Progenitor cell of endocrine pancreas (in vitro differentiated cells): ENCODE measurements at regions not wholly inside any gene's neighbourhood (a gene's known extent, or its start where the extent isn't known, plus 50 kb on each side); places are given as distances from the start of the nearest gene placed in this dataset.

Source experiments
- DNase-seq: peaks from one replicate; pipeline ENCODE4 v3.0.0; 2021; ENCODE audit warnings: low spot score; ENCODE audit not compliant: unreplicated experiment
- H3K27ac Mint-ChIP-seq: 2 replicates; pipeline ENCODE4 v1.8.0; 2021; ENCODE audit warnings: mild to moderate bottlenecking, moderate library complexity, mixed read lengths
- H3K27me3 Mint-ChIP-seq: 2 replicates; pipeline ENCODE4 v1.8.0; 2021; ENCODE audit warnings: mixed read lengths
- H3K36me3 Mint-ChIP-seq: 2 replicates; pipeline ENCODE4 v1.8.0; 2022; ENCODE audit warnings: mixed read lengths; ENCODE audit not compliant: insufficient read depth
- H3K4me1 Mint-ChIP-seq: 2 replicates; pipeline ENCODE4 v1.8.0; 2021; ENCODE audit warnings: low read depth, mixed read lengths
- H3K4me3 Mint-ChIP-seq: 2 replicates; pipeline ENCODE4 v1.8.0; 2021; ENCODE audit warnings: low read depth, mild to moderate bottlenecking, moderate library complexity, mixed read lengths
- H3K9me3 Mint-ChIP-seq: 2 replicates; pipeline ENCODE4 v1.8.0; 2021; ENCODE audit warnings: low read depth, mixed read lengths
- TF ChIP-seq, protein P1 (sequence below): fragments of 200-600 bp; sonication (generic); IDR thresholded peaks from one replicate; pipeline ENCODE4 v1.5.0; 2021; ENCODE audit warnings: antibody characterized with exemption, mild to moderate bottlenecking; ENCODE audit not compliant: unreplicated experiment

GRCh38 chr7:45984386-45985295 lies 63.6 kb upstream of the IGFBP3 start:
- Mint-ChIP-seq H3K27ac (no peak overlapping the region), H3K27me3 (peaks cover 6% of the 10 kb centered on the region)
- no peak for DNase-seq

GRCh38 chr7:45983720-45984255 lies 62.7 kb upstream of the IGFBP3 start:
- no peaks in the 10 kb centered on the region for H3K36me3 Mint-ChIP-seq
- TF ChIP-seq, protein P1, sequence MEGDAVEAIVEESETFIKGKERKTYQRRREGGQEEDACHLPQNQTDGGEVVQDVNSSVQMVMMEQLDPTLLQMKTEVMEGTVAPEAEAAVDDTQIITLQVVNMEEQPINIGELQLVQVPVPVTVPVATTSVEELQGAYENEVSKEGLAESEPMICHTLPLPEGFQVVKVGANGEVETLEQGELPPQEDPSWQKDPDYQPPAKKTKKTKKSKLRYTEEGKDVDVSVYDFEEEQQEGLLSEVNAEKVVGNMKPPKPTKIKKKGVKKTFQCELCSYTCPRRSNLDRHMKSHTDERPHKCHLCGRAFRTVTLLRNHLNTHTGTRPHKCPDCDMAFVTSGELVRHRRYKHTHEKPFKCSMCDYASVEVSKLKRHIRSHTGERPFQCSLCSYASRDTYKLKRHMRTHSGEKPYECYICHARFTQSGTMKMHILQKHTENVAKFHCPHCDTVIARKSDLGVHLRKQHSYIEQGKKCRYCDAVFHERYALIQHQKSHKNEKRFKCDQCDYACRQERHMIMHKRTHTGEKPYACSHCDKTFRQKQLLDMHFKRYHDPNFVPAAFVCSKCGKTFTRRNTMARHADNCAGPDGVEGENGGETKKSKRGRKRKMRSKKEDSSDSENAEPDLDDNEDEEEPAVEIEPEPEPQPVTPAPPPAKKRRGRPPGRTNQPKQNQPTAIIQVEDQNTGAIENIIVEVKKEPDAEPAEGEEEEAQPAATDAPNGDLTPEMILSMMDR, result no peak
- H3K9me3 Mint-ChIP-seq, result peaks cover 4% of the 10 kb centered on the region
- H3K27ac Mint-ChIP-seq, result no peak overlapping the region
- no peak for DNase-seq
- H3K27me3 Mint-ChIP-seq, result peaks cover 11% of the 10 kb centered on the region
- H3K4me3 Mint-ChIP-seq, result no peak overlapping the region
- peaks cover 5% of the 10 kb centered on the region for H3K4me1 Mint-ChIP-seq

More at GRCh38 chr7:45984386-45985295, 63.6 kb upstream of the IGFBP3 start:
- H3K4me3 Mint-ChIP-seq, result no peak overlapping the region
- peaks cover 2% of the 10 kb centered on the region for H3K4me1 Mint-ChIP-seq
- TF ChIP-seq, protein P1, result no peak
- H3K9me3 Mint-ChIP-seq, result peaks cover 4% of the 10 kb centered on the region
- H3K36me3 Mint-ChIP-seq, result no peaks in the 10 kb centered on the region

DNA sequence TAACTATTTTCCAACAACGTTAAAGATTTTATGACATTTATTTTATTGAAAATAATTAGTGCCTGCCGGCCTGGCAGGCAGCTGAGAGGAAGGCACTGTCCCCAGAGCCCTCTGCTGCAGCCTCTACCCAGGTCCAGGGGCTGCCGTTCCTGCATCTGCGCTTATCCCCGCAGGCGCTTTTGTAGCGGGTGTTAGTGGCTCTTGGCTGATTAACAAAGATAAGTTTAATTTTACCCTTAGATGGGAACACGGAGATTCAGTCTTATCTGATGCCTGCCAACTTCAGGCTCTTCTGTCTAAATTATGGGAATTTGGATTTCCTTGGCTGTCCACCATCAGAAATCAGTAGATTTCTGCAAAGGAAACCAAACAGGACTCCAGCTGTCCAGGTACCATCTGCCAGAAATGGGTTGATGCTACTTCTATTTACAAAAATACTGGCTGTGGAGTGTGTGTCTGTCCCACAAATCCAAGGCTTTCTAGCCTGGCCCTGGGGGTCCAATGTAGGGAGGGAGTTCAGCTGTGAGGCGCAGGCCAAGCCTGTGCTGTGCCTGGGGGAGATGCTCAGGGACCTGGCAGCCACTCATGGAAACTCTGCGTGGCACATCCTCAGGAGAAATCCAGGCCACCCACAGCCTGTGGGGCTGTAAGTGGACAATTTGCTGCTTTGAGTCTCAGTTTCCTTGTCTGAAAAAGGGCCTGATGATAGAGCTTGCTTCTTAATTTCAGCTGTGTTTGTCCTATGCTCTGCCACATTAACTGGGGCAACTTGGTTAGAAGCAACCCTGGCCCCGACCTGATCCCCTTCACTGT lies 62.0 kb upstream of the IGFBP3 start:
- Mint-ChIP-seq H3K4me1 (peaks cover 8% of the 10 kb centered on the region), H3K4me3 (no peak overlapping the region), H3K9me3 (peaks cover 4% of the 10 kb centered on the region), H3K27me3 (peaks cover 11% of the 10 kb centered on the region), H3K36me3 (no peaks in the 10 kb centered on the region), H3K27ac (no peak overlapping the region)
- TF ChIP-seq, protein P1, result no peak
- no peak for DNase-seq

DNA sequence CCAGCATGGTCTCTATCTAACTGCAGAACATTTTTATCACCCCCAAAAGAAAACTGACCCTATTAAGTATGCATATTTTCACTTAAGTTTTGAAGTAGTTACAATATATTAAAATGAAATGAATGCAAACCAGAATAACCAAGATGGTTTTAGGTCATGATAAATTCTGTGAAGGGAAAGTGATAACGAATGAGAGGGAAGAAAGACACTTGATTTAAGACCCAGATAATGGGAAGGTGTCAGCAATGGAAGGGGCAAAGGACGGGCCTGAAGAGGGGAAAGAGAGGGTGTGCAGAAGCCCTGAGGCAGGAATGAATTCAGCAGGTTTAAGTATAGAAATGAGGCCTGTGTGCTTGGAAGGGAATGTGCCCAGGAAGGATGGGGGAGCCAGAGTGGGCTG lies 61.1 kb upstream of the IGFBP3 start:
- no peak for DNase-seq
- Mint-ChIP-seq H3K9me3 (peaks cover 4% of the 10 kb centered on the region), H3K27ac (no peak overlapping the region)

More for the DNA sequence above, 61.1 kb upstream of the IGFBP3 start:
- peaks cover 11% of the 10 kb centered on the region for H3K27me3 Mint-ChIP-seq
- TF ChIP-seq, protein P1, result no peak
- no peak overlapping the region for H3K4me3 Mint-ChIP-seq
- no peaks in the 10 kb centered on the region for H3K36me3 Mint-ChIP-seq
- H3K4me1 Mint-ChIP-seq, result peaks cover 7% of the 10 kb centered on the region
